HG03575 (cell line): ENCODE measurements at regions not wholly inside any gene's neighbourhood (a gene's known extent, or its start where the extent isn't known, plus 50 kb on each side); places are given as distances from the start of the nearest gene placed in this dataset.
"Not testable (repeated sequence)": the region's sequence is repeated elsewhere in the genome, so short reads cannot be mapped to it uniquely, and the experiment has no call there.

Source experiments
- ATAC-seq: cut with Tn5 transposase; IDR thresholded peaks from one replicate; pipeline ENCODE4 v1.9.1; 2021; ENCODE audit not compliant: unreplicated experiment, insufficient number of reproducible peaks, low FRiP score; ENCODE audit errors: extremely low read depth

- ATAC-seq, result no peak
Observed at GRCh38 chr6:140560671-140561070, 1186.2 kb upstream of the CITED2 start.

- no peak for ATAC-seq
Observed at GRCh38 chr6:140559458-140559857, 1185.0 kb upstream of the CITED2 start.

- ATAC-seq, result no peak
Observed at GRCh38 chr6:140554421-140554820, 1180.0 kb upstream of the CITED2 start.

- no peak for ATAC-seq
Observed at GRCh38 chr6:140548366-140548765, 1173.9 kb upstream of the CITED2 start.

GRCh38 chr6:140546640-140547039 lies 1172.2 kb upstream of the CITED2 start:
- no peak for ATAC-seq

GRCh38 chr6:140544431-140544830 lies 1170.0 kb upstream of the CITED2 start:
- ATAC-seq, result no peak

- ATAC-seq, result no peak
Observed at GRCh38 chr6:140542863-140543262, 1168.4 kb upstream of the CITED2 start.

GRCh38 chr6:140541288-140541687 lies 1166.8 kb upstream of the CITED2 start:
- ATAC-seq, result no peak

GRCh38 chr6:140540743-140541142 lies 1166.3 kb upstream of the CITED2 start:
- ATAC-seq, result no peak

GRCh38 chr6:140538926-140539325 lies 1164.5 kb upstream of the CITED2 start:
- ATAC-seq, result no peak

GRCh38 chr6:140537834-140538705 lies 1163.6 kb upstream of the CITED2 start:
- no peak for ATAC-seq

GRCh38 chr6:140537211-140537610 lies 1162.8 kb upstream of the CITED2 start:
- no peak for ATAC-seq

GRCh38 chr6:140535511-140535910 lies 1161.1 kb upstream of the CITED2 start:
- no peak for ATAC-seq

- ATAC-seq, result no peak
Observed at GRCh38 chr6:140533526-140533925, 1159.1 kb upstream of the CITED2 start.

- ATAC-seq, result no peak
Observed at GRCh38 chr6:140504776-140505175, 1130.3 kb upstream of the CITED2 start.

- ATAC-seq, result no peak
Observed at GRCh38 chr6:140500849-140501248, 1126.4 kb upstream of the CITED2 start.

- ATAC-seq, result no peak
Observed at GRCh38 chr6:140499607-140500006, 1125.2 kb upstream of the CITED2 start.

GRCh38 chr6:140494321-140495108 lies 1120.1 kb upstream of the CITED2 start:
- ATAC-seq, result no peak

GRCh38 chr6:140493470-140493869 lies 1119.0 kb upstream of the CITED2 start:
- not testable (repeated sequence) for ATAC-seq

GRCh38 chr6:140490081-140490480 lies 1115.6 kb upstream of the CITED2 start:
- no peak for ATAC-seq
